NAMALWA (cell line): ENCODE measurements at regions not wholly inside any gene's neighbourhood (a gene's known extent, or its start where the extent isn't known, plus 50 kb on each side); places are given as distances from the start of the nearest gene placed in this dataset.
A peak's percentile ranks its signal among the peaks of the same experiment; 100 is the strongest.

Source experiments
- DNase-seq: peaks from one replicate; pipeline ENCODE4 v3.0.0-alpha.2; 2015; ENCODE audit warnings: low spot score

- DNase-seq, result no peak
Measured at GRCh38 chrX:76228499-76228898, 55.6 kb downstream of the PBDC1 start.

- no peak for DNase-seq
Measured at GRCh38 chrX:76248901-76249300, 76.0 kb downstream of the PBDC1 start.

GRCh38 chrX:76253432-76253831 lies 80.6 kb downstream of the PBDC1 start:
- DNase-seq, result peak; percentile 48

- DNase-seq, result peak; percentile 35
Measured at GRCh38 chrX:76279007-76279406, 106.1 kb downstream of the PBDC1 start.
